OCI-LY7 (cell line): ENCODE measurements at regions not wholly inside any gene's neighbourhood (a gene's known extent, or its start where the extent isn't known, plus 50 kb on each side); places are given as distances from the start of the nearest gene placed in this dataset.

ENCODE experiments used
- BruUV-seq: library from RNA; stranded (reverse); fragments of 400-500 nt; replicated peaks from 2 replicates; lab custom pipeline; 2021; lab: Mats Ljungman, UMichigan
- CTCF ChIA-PET: fragments of 300-600 bp; sonication (Branson Sonifier 250); formaldehyde crosslinking; loops from one replicate; lab custom pipeline; 2022; ENCODE audit warnings: antibody characterized with exemption; ENCODE audit not compliant: unreplicated experiment; lab: Charles Lee
- POLR2A ChIA-PET: fragments of 300-600 bp; sonication (Branson Sonifier 250); formaldehyde crosslinking; loops from one replicate; lab custom pipeline; 2022; ENCODE audit warnings: antibody characterized with exemption; lab: Charles Lee
- DNase-seq: peaks from one replicate; pipeline ENCODE4 v3.0.0-alpha.2; 2015; ENCODE audit warnings: low spot score
- H2AFZ ChIP-seq: fragments of 200-600 bp; sonication (generic), shearing (Covaris generic); 2 replicates; pipeline ENCODE4 v1.6.1; 2014; ENCODE audit warnings: mild to moderate bottlenecking, antibody characterized with exemption, low read length, moderate library complexity
- H3K27ac ChIP-seq: fragments of 200-600 bp; sonication (generic); 2 replicates; pipeline ENCODE4 v1.5.1; 2014; ENCODE audit warnings: mixed run types, low read depth, mild to moderate bottlenecking, moderate library complexity, low read length, inconsistent platforms; ENCODE audit not compliant: poor library complexity, severe bottlenecking
- H3K36me3 ChIP-seq: fragments of 200-600 bp; sonication (generic); 2 replicates; pipeline ENCODE4 v1.6.1; 2014; ENCODE audit warnings: mild to moderate bottlenecking, antibody characterized with exemption, low read length, moderate library complexity, mixed read lengths; ENCODE audit not compliant: insufficient read depth
- H3K4me1 ChIP-seq: fragments of 200-600 bp; sonication (generic); 2 replicates; pipeline ENCODE4 v1.5.1; 2014; ENCODE audit warnings: mild to moderate bottlenecking, low read length; ENCODE audit not compliant: insufficient read depth, poor library complexity, severe bottlenecking
- H3K4me2 ChIP-seq: fragments of 200-600 bp; sonication (generic); 2 replicates; pipeline ENCODE4 v1.6.1; 2014; ENCODE audit warnings: mild to moderate bottlenecking, low read length
- H3K4me3 ChIP-seq: fragments of 200-600 bp; sonication (generic); 2 replicates; pipeline ENCODE4 v1.5.1; 2014; ENCODE audit warnings: mild to moderate bottlenecking, low read depth, low read length; ENCODE audit not compliant: poor library complexity, severe bottlenecking
- H3K79me2 ChIP-seq: fragments of 200-600 bp; sonication (generic); 2 replicates; pipeline ENCODE4 v1.6.1; 2016; ENCODE audit warnings: low read depth, mild to moderate bottlenecking, low read length, moderate library complexity, mixed read lengths; ENCODE audit not compliant: insufficient read depth
- H3K9me2 ChIP-seq: fragments of 200-600 bp; sonication (generic); 2 replicates; pipeline ENCODE4 v1.6.1; 2016; ENCODE audit warnings: mild to moderate bottlenecking, low read length, mixed read lengths; ENCODE audit not compliant: insufficient read depth
- H3K9me3 ChIP-seq: fragments of 200-600 bp; sonication (generic); 2 replicates; pipeline ENCODE4 v1.6.1; 2014; ENCODE audit warnings: mild to moderate bottlenecking, mixed run types, low read length, mixed read lengths
- H4K20me1 ChIP-seq: fragments of 200-600 bp; sonication (generic); 2 replicates; pipeline ENCODE4 v1.6.1; 2014; ENCODE audit warnings: mild to moderate bottlenecking, antibody characterized with exemption, low read length, moderate library complexity, mixed read lengths; ENCODE audit not compliant: insufficient read depth
- CTCF ChIP-seq: fragments of 200-600 bp; sonication (generic); conservative IDR thresholded peaks from 2 replicates; pipeline ENCODE4 v1.5.1; 2014; ENCODE audit warnings: mild to moderate bottlenecking, antibody characterized with exemption, low read length, moderate library complexity, mixed read lengths
- EZH2phosphoT487 ChIP-seq: fragments of 200-600 bp; sonication (generic); IDR thresholded peaks from 2 replicates; pipeline ENCODE4 v1.6.1; 2018; ENCODE audit warnings: low read depth, borderline replicate concordance, mild to moderate bottlenecking, mixed run types, antibody characterized with exemption, low read length, moderate library complexity, mixed read lengths
- intact Hi-C: fragments of 100-400 bp; cut with micrococcal nuclease; formaldehyde crosslinking; loops from one replicate; pipeline ENCODE4 v1.10.0; 2022; ENCODE audit not compliant: unreplicated experiment

GRCh38 chr3:150314248-150315004, 93.7 kb upstream of the TSC22D2 start:
- no peaks in the 10 kb centered on the region for H3K9me2 ChIP-seq
- H3K9me3 ChIP-seq, result no peaks in the 10 kb centered on the region
- no peak overlapping the region for H3K4me2 ChIP-seq
- DNase-seq, result no peak
- no peak overlapping the region for H3K27ac ChIP-seq
- TF ChIP-seq CTCF, result no peak
- TF ChIP-seq EZH2phosphoT487, result no peak
- CTCF ChIA-PET, result no interaction called here
- POLR2A ChIA-PET, result interaction anchor here (1.5 kb wide), 1 partner anchor 9 kb away, joined by 4 read pairs; no protein-coding TSS in a partner anchor
- H3K79me2 ChIP-seq, result no peaks in the 10 kb centered on the region
- H2AFZ ChIP-seq, result no peak overlapping the region
- H3K4me1 ChIP-seq, result no peaks in the 10 kb centered on the region
- no peaks in the 10 kb centered on the region for H3K36me3 ChIP-seq
- intact Hi-C loops, result no loop called here
- no TSS peak for BruUV-seq
- no peaks in the 10 kb centered on the region for H4K20me1 ChIP-seq
- no peak overlapping the region for H3K4me3 ChIP-seq

DNA sequence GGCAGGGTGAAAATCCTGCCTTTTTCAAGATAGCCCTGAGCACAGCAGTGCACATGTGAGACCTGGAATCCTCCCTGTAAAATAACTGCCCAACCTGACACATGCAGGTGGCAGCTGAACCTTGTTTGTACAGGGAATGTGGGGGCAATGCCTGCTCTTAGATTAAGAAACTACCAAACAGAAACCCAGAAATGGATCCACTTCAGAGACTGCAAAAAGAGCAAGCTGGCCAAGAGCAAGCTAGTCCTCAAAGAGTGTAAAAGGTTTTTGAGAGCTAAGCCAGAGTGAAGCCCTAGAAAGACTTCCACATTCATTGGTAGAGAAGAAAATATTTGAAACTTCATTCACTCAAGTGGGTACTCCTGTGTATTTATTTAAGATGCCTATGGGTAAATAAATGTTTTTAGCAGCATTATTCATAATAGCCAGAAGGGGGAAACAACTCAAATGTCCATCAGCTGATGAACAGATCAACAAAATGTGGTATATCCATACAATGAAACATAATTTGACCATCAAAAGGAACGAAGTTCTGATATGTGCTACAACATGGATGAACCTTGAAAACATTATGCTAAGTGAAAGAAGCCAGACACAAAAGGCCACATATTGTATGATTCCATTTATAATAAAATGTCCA, 96.0 kb upstream of the TSC22D2 start:
- ChIA-PET CTCF (no interaction called here), POLR2A (no interaction called here)
- H3K79me2 ChIP-seq, result no peaks in the 10 kb centered on the region
- no peaks in the 10 kb centered on the region for H3K4me1 ChIP-seq
- no peak overlapping the region for H3K4me3 ChIP-seq
- intact Hi-C loops, result no loop called here
- no peak overlapping the region for H3K27ac ChIP-seq
- no peaks in the 10 kb centered on the region for H3K9me2 ChIP-seq
- no peaks in the 10 kb centered on the region for H3K9me3 ChIP-seq
- TF ChIP-seq EZH2phosphoT487 (no peak), CTCF (no peak)
- H2AFZ ChIP-seq, result no peak overlapping the region
- DNase-seq, result no peak
- H3K4me2 ChIP-seq, result no peak overlapping the region
- BruUV-seq, result no TSS peak
- no peaks in the 10 kb centered on the region for H4K20me1 ChIP-seq
- no peaks in the 10 kb centered on the region for H3K36me3 ChIP-seq

- POLR2A ChIA-PET, result interaction anchor here (0.6 to 1.0 kb wide), 3 partner anchors 8 to 92 kb away, joined by 3 to 6 read pairs (median 3); no protein-coding TSS in a partner anchor
- Histone ChIP-seq H3K79me2 (no peaks in the 10 kb centered on the region), H3K4me2 (no peak overlapping the region), H4K20me1 (no peaks in the 10 kb centered on the region), H3K27ac (no peak overlapping the region), H3K9me3 (no peaks in the 10 kb centered on the region), H3K4me3 (no peak overlapping the region), H3K9me2 (no peaks in the 10 kb centered on the region), H3K36me3 (no peaks in the 10 kb centered on the region), H3K4me1 (no peaks in the 10 kb centered on the region), H2AFZ (no peak overlapping the region)
- BruUV-seq, result no TSS peak
- DNase-seq, result no peak
- TF ChIP-seq CTCF, result no peak
- TF ChIP-seq EZH2phosphoT487, result no peak
- intact Hi-C loops, result no loop called here
- CTCF ChIA-PET, result no interaction called here
Observed at GRCh38 chr3:150311156-150311555, 96.9 kb upstream of the TSC22D2 start.
